ENCODE measurements at regions not wholly inside any gene's neighbourhood (a gene's known extent, or its start where the extent isn't known, plus 50 kb on each side); places are given as distances from the start of the nearest gene placed in this dataset.

GRCh38 chr6:27786048-27786447 is 126.1 kb downstream of the OR2B2 start:
- H3K4me3 ChIP-seq (replicated peaks; ENCODE audit: low read depth, low read length) = no peak overlapping the region
- DNase-seq (ENCODE audit: extremely low read depth, low read depth) = no peak
- no peak for TF ChIP-seq CTCF (IDR thresholded peaks at IDR 0.05; ENCODE audit: low read depth, low read length, missing control alignments)

- no peak overlapping the region for H3K4me3 ChIP-seq (replicated peaks; ENCODE audit: low read depth, low read length)
- no peak for DNase-seq (ENCODE audit: extremely low read depth, low read depth)
- no peak for TF ChIP-seq CTCF (IDR thresholded peaks at IDR 0.05; ENCODE audit: low read depth, low read length, missing control alignments)
Observed at GRCh38 chr6:27785294-27785693, 126.9 kb downstream of the OR2B2 start.

- DNase-seq (ENCODE audit: extremely low read depth, low read depth) = no peak
- H3K4me3 ChIP-seq (replicated peaks; ENCODE audit: low read depth, low read length) = no peak overlapping the region
- no peak for TF ChIP-seq CTCF (IDR thresholded peaks at IDR 0.05; ENCODE audit: low read depth, low read length, missing control alignments)
Observed at GRCh38 chr6:27782748-27783147, 129.4 kb downstream of the OR2B2 start.

- TF ChIP-seq CTCF (IDR thresholded peaks at IDR 0.05; ENCODE audit: low read depth, low read length, missing control alignments) = no peak
- DNase-seq (ENCODE audit: extremely low read depth, low read depth) = no peak
Observed at GRCh38 chr6:27778625-27779417, 133.4 kb downstream of the OR2B2 start.

GRCh38 chr6:27777614-27778355 is 134.4 kb downstream of the OR2B2 start:
- DNase-seq (ENCODE audit: extremely low read depth, low read depth) = no peak
- H3K4me3 ChIP-seq (replicated peaks; ENCODE audit: low read depth, low read length) = peak overlapping the region; percentile 25
- TF ChIP-seq CTCF (IDR thresholded peaks at IDR 0.05; ENCODE audit: low read depth, low read length, missing control alignments) = no peak

More at GRCh38 chr6:27778625-27779417, 133.4 kb downstream of the OR2B2 start:
- H3K4me3 ChIP-seq (replicated peaks; ENCODE audit: low read depth, low read length) = no peak overlapping the region

GRCh38 chr6:27777126-27777525 is 135.1 kb downstream of the OR2B2 start:
- DNase-seq (ENCODE audit: extremely low read depth, low read depth) = no peak
- peak overlapping the region; percentile 25 for H3K4me3 ChIP-seq (replicated peaks; ENCODE audit: low read depth, low read length)
- TF ChIP-seq CTCF (IDR thresholded peaks at IDR 0.05; ENCODE audit: low read depth, low read length, missing control alignments) = no peak

Measured in HFF-Myc (cell line).